GM12865 (cell line): ENCODE measurements at regions not wholly inside any gene's neighbourhood (a gene's known extent, or its start where the extent isn't known, plus 50 kb on each side); places are given as distances from the start of the nearest gene placed in this dataset.

ENCODE experiments used
- DNase-seq: peaks from one replicate; pipeline ENCODE4 v3.0.0; 2010; ENCODE audit warnings: low read depth
- H3K4me3 ChIP-seq: 2 replicates; pipeline ENCODE4 v1.5.1; 2011; ENCODE audit warnings: mild to moderate bottlenecking, low read depth, low read length, control low read depth
- CTCF ChIP-seq: IDR thresholded peaks from 2 replicates; pipeline ENCODE4 v1.5.1; 2011; ENCODE audit warnings: low read length, control low read depth, low read depth, inconsistent platforms; ENCODE audit not compliant: insufficient read depth; ENCODE audit errors: missing control alignments

GRCh38 chr2:194765723-194766122 lies 891.3 kb upstream of the SLC39A10 start:
- no peak for DNase-seq

GRCh38 chr2:194750926-194751325 lies 906.1 kb upstream of the SLC39A10 start:
- no peak overlapping the region for H3K4me3 ChIP-seq
- TF ChIP-seq CTCF = no peak
- no peak for DNase-seq

More at GRCh38 chr2:194765723-194766122, 891.3 kb upstream of the SLC39A10 start:
- H3K4me3 ChIP-seq = no peak overlapping the region
- TF ChIP-seq CTCF = no peak

- no peak for DNase-seq
- TF ChIP-seq CTCF = no peak
- no peak overlapping the region for H3K4me3 ChIP-seq
These were observed 911.4 kb upstream of the SLC39A10 start for GRCh38 chr2:194745557-194746146.

GRCh38 chr2:194742706-194743105 lies 914.3 kb upstream of the SLC39A10 start:
- TF ChIP-seq CTCF = no peak
- DNase-seq = no peak
- H3K4me3 ChIP-seq = no peak overlapping the region

GRCh38 chr2:194739217-194739616 lies 917.8 kb upstream of the SLC39A10 start:
- no peak for TF ChIP-seq CTCF
- no peak overlapping the region for H3K4me3 ChIP-seq
- DNase-seq = no peak

- DNase-seq = no peak
- TF ChIP-seq CTCF = no peak
- no peak overlapping the region for H3K4me3 ChIP-seq
These were observed 921.0 kb upstream of the SLC39A10 start for GRCh38 chr2:194735837-194736542.
